G401 (cell line): ENCODE measurements at regions not wholly inside any gene's neighbourhood (a gene's known extent, or its start where the extent isn't known, plus 50 kb on each side); places are given as distances from the start of the nearest gene placed in this dataset.

Experiments
- DNase-seq: peaks from one replicate; pipeline ENCODE4 v3.0.0-alpha.2; 2015; ENCODE audit warnings: low spot score
- in situ Hi-C: cut with HindIII; loops from 2 replicates; pipeline ENCODE4 v1.10.0; 2016; ENCODE audit warnings: low sequenced_read_pairs, mixed read lengths

- no peak for DNase-seq
- in situ Hi-C loops: no loop called here
These were observed 121.7 kb upstream of the ZNF366 start for GRCh38 chr5:72628771-72629371.

GRCh38 chr5:72625332-72625731 is 118.1 kb upstream of the ZNF366 start:
- DNase-seq: no peak
- in situ Hi-C loops: no loop called here

- peak; percentile 80 for DNase-seq
- in situ Hi-C loops: no loop called here
These were observed 117.5 kb upstream of the ZNF366 start for GRCh38 chr5:72624641-72625236.

- DNase-seq: no peak
- in situ Hi-C loops: no loop called here
These were observed 116.7 kb upstream of the ZNF366 start for GRCh38 chr5:72623936-72624335.

- in situ Hi-C loops: no loop called here
- DNase-seq: no peak
These were observed 116.1 kb upstream of the ZNF366 start for GRCh38 chr5:72623323-72623722.

- no peak for DNase-seq
- in situ Hi-C loops: no loop called here
These were observed 115.1 kb upstream of the ZNF366 start for GRCh38 chr5:72622170-72622760.

- in situ Hi-C loops: no loop called here
- no peak for DNase-seq
These were observed 114.4 kb upstream of the ZNF366 start for GRCh38 chr5:72621576-72621975.

GRCh38 chr5:72619677-72620076 is 112.5 kb upstream of the ZNF366 start:
- no peak for DNase-seq
- in situ Hi-C loops: no loop called here

- in situ Hi-C loops: no loop called here
- DNase-seq: no peak
These were observed 112.0 kb upstream of the ZNF366 start for GRCh38 chr5:72619251-72619650.

- no peak for DNase-seq
- in situ Hi-C loops: no loop called here
These were observed 111.5 kb upstream of the ZNF366 start for GRCh38 chr5:72618708-72619107.

GRCh38 chr5:72615061-72615460 is 107.9 kb upstream of the ZNF366 start:
- DNase-seq: no peak
- in situ Hi-C loops: no loop called here

GRCh38 chr5:72613515-72613914 is 106.3 kb upstream of the ZNF366 start:
- no peak for DNase-seq
- in situ Hi-C loops: no loop called here

GRCh38 chr5:72612810-72613209 is 105.6 kb upstream of the ZNF366 start:
- DNase-seq: no peak
- in situ Hi-C loops: no loop called here

- in situ Hi-C loops: no loop called here
- DNase-seq: peak; percentile 86
These were observed 104.0 kb upstream of the ZNF366 start for GRCh38 chr5:72611118-72611730.

GRCh38 chr5:72608926-72609325 is 101.7 kb upstream of the ZNF366 start:
- DNase-seq: no peak
- in situ Hi-C loops: no loop called here

GRCh38 chr5:72608297-72608696 is 101.1 kb upstream of the ZNF366 start:
- no peak for DNase-seq
- in situ Hi-C loops: no loop called here

- in situ Hi-C loops: no loop called here
- DNase-seq: no peak
These were observed 100.2 kb upstream of the ZNF366 start for GRCh38 chr5:72607381-72607780.

GRCh38 chr5:72606525-72606924 is 99.3 kb upstream of the ZNF366 start:
- in situ Hi-C loops: no loop called here
- no peak for DNase-seq

- in situ Hi-C loops: no loop called here
- no peak for DNase-seq
These were observed 98.4 kb upstream of the ZNF366 start for GRCh38 chr5:72605632-72606031.

GRCh38 chr5:72604798-72605154 is 97.6 kb upstream of the ZNF366 start:
- in situ Hi-C loops: no loop called here
- DNase-seq: no peak
